H9 (cell line): ENCODE measurements at regions not wholly inside any gene's neighbourhood (a gene's known extent, or its start where the extent isn't known, plus 50 kb on each side); places are given as distances from the start of the nearest gene placed in this dataset.

Experiments used
- DNase-seq: peaks from one replicate; pipeline ENCODE4 v3.0.0-alpha.2; 2017
- H2AFZ ChIP-seq: one replicate; pipeline ENCODE4 v1.6.1; 2013; ENCODE audit warnings: mild to moderate bottlenecking, low read length, control low read depth, moderate library complexity
- H2AK5ac ChIP-seq: 2 replicates; pipeline ENCODE4 v1.6.1; 2013; ENCODE audit warnings: low read length, control low read depth, mixed read lengths; ENCODE audit not compliant: insufficient read length
- H2BK120ac ChIP-seq: one replicate; pipeline ENCODE4 v1.6.1; 2013; ENCODE audit warnings: low read depth, mild to moderate bottlenecking, low read length, control low read depth, inconsistent platforms; ENCODE audit not compliant: poor library complexity, severe bottlenecking
- H2BK12ac ChIP-seq: 2 replicates; pipeline ENCODE4 v1.6.1; 2013; ENCODE audit warnings: low read length, control low read depth, mixed read lengths, low read depth; ENCODE audit not compliant: insufficient read length
- H2BK15ac ChIP-seq: 2 replicates; pipeline ENCODE4 v1.6.1; 2013; ENCODE audit warnings: low read depth, low read length, control low read depth
- H2BK20ac ChIP-seq: one replicate; pipeline ENCODE4 v1.6.1; 2013; ENCODE audit warnings: low read depth, mild to moderate bottlenecking, low read length, control low read depth, inconsistent platforms; ENCODE audit not compliant: poor library complexity, severe bottlenecking
- H2BK5ac ChIP-seq: 2 replicates; pipeline ENCODE4 v1.6.1; 2013; ENCODE audit warnings: low read length, control low read depth, mixed read lengths; ENCODE audit not compliant: insufficient read length
- H3K14ac ChIP-seq: 2 replicates; pipeline ENCODE4 v1.6.1; 2013; ENCODE audit warnings: low read length, control low read depth; ENCODE audit not compliant: insufficient read depth
- H3K18ac ChIP-seq: 2 replicates; pipeline ENCODE4 v1.6.1; 2013; ENCODE audit warnings: low read depth, mild to moderate bottlenecking, mixed read lengths, low read length, control low read depth; ENCODE audit not compliant: insufficient read length
- H3K23ac ChIP-seq: 2 replicates; pipeline ENCODE4 v1.6.1; 2013; ENCODE audit warnings: low read length, control low read depth, mixed read lengths, low read depth; ENCODE audit not compliant: insufficient read length
- H3K23me2 ChIP-seq: 2 replicates; pipeline ENCODE4 v1.6.1; 2013; ENCODE audit warnings: low read depth, mild to moderate bottlenecking, mixed read lengths, low read length, control low read depth; ENCODE audit not compliant: insufficient read length, poor library complexity, severe bottlenecking
- H3K27ac ChIP-seq: 2 replicates; pipeline ENCODE4 v1.5.1; 2013; ENCODE audit warnings: low read length, control low read depth, mixed read lengths, low read depth; ENCODE audit not compliant: insufficient read length
- H3K27me3 ChIP-seq: 2 replicates; pipeline ENCODE4 v1.6.1; 2013; ENCODE audit warnings: low read length, control low read depth, inconsistent platforms; ENCODE audit not compliant: insufficient read depth
- H3K4ac ChIP-seq: 2 replicates; pipeline ENCODE4 v1.6.1; 2013; ENCODE audit warnings: low read depth, mild to moderate bottlenecking, control low read depth, inconsistent platforms, low read length, moderate library complexity
- H3K4me1 ChIP-seq: 2 replicates; pipeline ENCODE4 v1.6.1; 2013; ENCODE audit warnings: low read length, control low read depth, inconsistent platforms; ENCODE audit not compliant: insufficient read depth
- H3K4me2 ChIP-seq: 2 replicates; pipeline ENCODE4 v1.6.1; 2013; ENCODE audit warnings: low read length, control low read depth, mixed read lengths; ENCODE audit not compliant: insufficient read length, insufficient read depth
- H3K56ac ChIP-seq: 2 replicates; pipeline ENCODE4 v1.6.1; 2013; ENCODE audit warnings: low read depth, mild to moderate bottlenecking, mixed read lengths, low read length, control low read depth; ENCODE audit not compliant: insufficient read length
- H3K79me1 ChIP-seq: 2 replicates; pipeline ENCODE4 v1.6.1; 2013; ENCODE audit warnings: low read depth, mild to moderate bottlenecking, moderate library complexity, low read length, control low read depth, inconsistent platforms; ENCODE audit not compliant: insufficient read depth, poor library complexity, severe bottlenecking
- H3K79me2 ChIP-seq: 2 replicates; pipeline ENCODE4 v1.6.1; 2013; ENCODE audit warnings: low read length, control low read depth, inconsistent platforms; ENCODE audit not compliant: insufficient read depth
- H3K9ac ChIP-seq: 2 replicates; pipeline ENCODE4 v1.6.1; 2013; ENCODE audit warnings: low read length, control low read depth, mixed read lengths; ENCODE audit not compliant: insufficient read length; ENCODE audit errors: extremely low read depth
- H3K9me3 ChIP-seq: one replicate; pipeline ENCODE4 v1.6.1; 2013; ENCODE audit warnings: low read depth, low read length, inconsistent platforms; ENCODE audit not compliant: control insufficient read depth
- H3T11ph ChIP-seq: one replicate; pipeline ENCODE4 v1.6.1; 2013; ENCODE audit warnings: mild to moderate bottlenecking, low read length, control low read depth, inconsistent platforms
- H4K20me1 ChIP-seq: one replicate; pipeline ENCODE4 v1.6.1; 2013; ENCODE audit not compliant: control insufficient read depth, insufficient read length, insufficient read depth
- H4K5ac ChIP-seq: 2 replicates; pipeline ENCODE4 v1.6.1; 2013; ENCODE audit warnings: low read depth, mild to moderate bottlenecking, mixed read lengths, low read length, control low read depth; ENCODE audit not compliant: insufficient read length
- H4K8ac ChIP-seq: replicated peaks from 2 replicates; pipeline ENCODE4 v1.6.1; 2013; ENCODE audit warnings: low read length, control low read depth, mixed read lengths, low read depth; ENCODE audit not compliant: insufficient read length
- H4K91ac ChIP-seq: 2 replicates; pipeline ENCODE4 v1.6.1; 2013; ENCODE audit warnings: low read depth, mild to moderate bottlenecking, moderate library complexity, mixed read lengths, low read length, control low read depth; ENCODE audit not compliant: insufficient read length
- H3K27ac Mint-ChIP-seq, 3 experiments: 2 replicates in 2 of 3; 3 replicates in 1 of 3; pipeline ENCODE4 v1.8.0; 2020 to 2021; ENCODE audit warnings: mixed read lengths in 3 of 3, mild to moderate bottlenecking in 1 of 3, moderate library complexity in 1 of 3
- H3K27me3 Mint-ChIP-seq: 2 replicates; pipeline ENCODE4 v1.8.0; 2021; ENCODE audit warnings: low read depth, mild to moderate bottlenecking, moderate library complexity, mixed read lengths
- H3K36me3 Mint-ChIP-seq, 3 experiments: 2 replicates in 2 of 3; 3 replicates in 1 of 3; pipeline ENCODE4 v1.8.0; 2020 to 2021; ENCODE audit warnings: low read depth in 3 of 3, mixed read lengths in 3 of 3; ENCODE audit not compliant: insufficient read depth in 1 of 3
- H3K4me1 Mint-ChIP-seq, 2 experiments: 2 replicates each; pipeline ENCODE4 v1.8.0; 2020; ENCODE audit warnings: mixed read lengths in 2 of 2
- H3K4me3 Mint-ChIP-seq, 2 experiments: 2 replicates in 1 of 2; 3 replicates in 1 of 2; pipeline ENCODE4 v1.8.0; 2020 to 2021; ENCODE audit warnings: mild to moderate bottlenecking in 2 of 2, mixed read lengths in 2 of 2, moderate library complexity in 1 of 2
- H3K9me3 Mint-ChIP-seq, 2 experiments: 2 replicates in 1 of 2; 3 replicates in 1 of 2; pipeline ENCODE4 v1.8.0; 2020; ENCODE audit warnings: mild to moderate bottlenecking in 2 of 2, mixed read lengths in 2 of 2, moderate library complexity in 1 of 2
- CTCF ChIP-seq: fragments of 200-600 bp; sonication (generic); conservative IDR thresholded peaks from 3 replicates; pipeline ENCODE4 v1.8.0; 2021; ENCODE audit warnings: antibody characterized with exemption, mild to moderate bottlenecking
- WGBS: extraction: QIAGEN DNeasy Blood & Tissue Kit; methylation state at CpG from one replicate; pipeline ENCODE4 v1.1.7; 2013; ENCODE audit warnings: missing lambda C conversion rate, low lambda C conversion rate, mixed read lengths; ENCODE audit not compliant: insufficient read length; ENCODE audit errors: extremely low coverage; 5-methylcytosine and 5-hydroxymethylcytosine counted together

GRCh38 chr5:82445726-82446335, 167.7 kb upstream of the RPS23 start:
- Mint-ChIP-seq H3K4me3 (no peak overlapping the region), H3K27me3 (no peaks in the 10 kb centered on the region), H3K4me1 (no peaks in the 10 kb centered on the region), H3K27ac (no peak overlapping the region), H3K9me3 (no peaks in the 10 kb centered on the region; a peak in 2 of 5 replicates), H3K36me3 (peaks cover 0 to 2% (median 0%) of the 10 kb centered on the region in 3 experiments; a peak in 1 of 7 replicates)
- no peak overlapping the region for H4K5ac ChIP-seq
- no CpG with 5 or more reads among the region's 3 CpGs for WGBS
- no peaks in the 10 kb centered on the region for H3K4me1 ChIP-seq
- no peaks in the 10 kb centered on the region for H3K79me2 ChIP-seq
- no peaks in the 10 kb centered on the region for H3K23me2 ChIP-seq
- no peak overlapping the region for H2BK20ac ChIP-seq
- H3K9ac ChIP-seq, result no peak overlapping the region
- no peak overlapping the region for H3K4ac ChIP-seq
- no peak overlapping the region for H2AK5ac ChIP-seq
- H3K18ac ChIP-seq, result no peak overlapping the region
- no peak overlapping the region for H2BK12ac ChIP-seq
- no peak for TF ChIP-seq CTCF
- no peak overlapping the region for H4K91ac ChIP-seq
- no peak overlapping the region for H2AFZ ChIP-seq
- no peak overlapping the region for H3K56ac ChIP-seq
- no peaks in the 10 kb centered on the region for H3K79me1 ChIP-seq
- no peak overlapping the region for H3K4me2 ChIP-seq
- no peak for DNase-seq
- H2BK15ac ChIP-seq, result no peak overlapping the region
- H2BK5ac ChIP-seq, result no peak overlapping the region
- no peak overlapping the region for H3T11ph ChIP-seq
- H3K9me3 ChIP-seq, result no peaks in the 10 kb centered on the region
- no peak overlapping the region for H3K14ac ChIP-seq
- H3K27me3 ChIP-seq, result no peaks in the 10 kb centered on the region
- H4K20me1 ChIP-seq, result no peaks in the 10 kb centered on the region
- no peak overlapping the region for H2BK120ac ChIP-seq
- no peak overlapping the region for H3K27ac ChIP-seq
- no peak overlapping the region for H4K8ac ChIP-seq
- no peak overlapping the region for H3K23ac ChIP-seq
